CD4-positive, alpha-beta T cell (primary cell): ENCODE measurements at regions not wholly inside any gene's neighbourhood (a gene's known extent, or its start where the extent isn't known, plus 50 kb on each side); places are given as distances from the start of the nearest gene placed in this dataset.
"Not testable (repeated sequence)": the region's sequence is repeated elsewhere in the genome, so short reads cannot be mapped to it uniquely, and the experiment has no call there.

Experiments used
- ATAC-seq: fragments of 200-7000 bp; cut with Tn5 transposase; one replicate; pipeline ENCODE4 v1.10.0; 2022; ENCODE audit warnings: mild to moderate bottlenecking; ENCODE audit not compliant: poor library complexity
- CTCF ChIA-PET: fragments of 350-600 bp; sonication (Branson Sonifier 250); formaldehyde crosslinking; loops from one replicate; lab custom pipeline; 2021; ENCODE audit warnings: antibody characterized with exemption, inconsistent platforms; lab: Charles Lee
- POLR2A ChIA-PET: fragments of 350-600 bp; sonication (Branson Sonifier 250); formaldehyde crosslinking; loops from one replicate; lab custom pipeline; 2021; ENCODE audit warnings: antibody characterized with exemption, inconsistent platforms; lab: Charles Lee
- DNase-seq, 14 experiments: peaks; one replicate each; pipeline ENCODE4 v3.0.0-alpha.2; 2013 to 2020; ENCODE audit warnings: mixed read lengths in 2 of 14
- H3K27ac ChIP-seq, 2 donors: one replicate each; pipeline versions ENCODE4 v1.5.1 to v1.7.0; 2013; ENCODE audit warnings: low read length in 2 of 2, low read depth in 1 of 2, mild to moderate bottlenecking in 1 of 2
- H3K27me3 ChIP-seq, 2 experiments: 1 replicate in 1 of 2; 2 replicates in 1 of 2; pipeline versions ENCODE4 v1.6.1 to v1.7.0; 2013; ENCODE audit warnings: low read length in 2 of 2, control low read depth in 1 of 2, mild to moderate bottlenecking in 1 of 2, moderate library complexity in 1 of 2; ENCODE audit not compliant: insufficient read depth in 2 of 2, control insufficient read depth in 1 of 2
- H3K36me3 ChIP-seq: one replicate; pipeline ENCODE4 v1.6.1; 2013; ENCODE audit warnings: low read length, control low read depth; ENCODE audit not compliant: insufficient read depth
- H3K4me1 ChIP-seq: one replicate; pipeline ENCODE4 v1.6.1; 2013; ENCODE audit warnings: low read length, control low read depth; ENCODE audit not compliant: insufficient read depth
- H3K4me3 ChIP-seq: one replicate; pipeline ENCODE4 v1.5.1; 2013; ENCODE audit warnings: mild to moderate bottlenecking, low read length, moderate library complexity
- H3K9me3 ChIP-seq, 2 experiments: 1 replicate in 1 of 2; 2 replicates in 1 of 2; pipeline versions ENCODE4 v1.6.1 to v1.7.0; 2013; ENCODE audit warnings: low read length in 2 of 2, mild to moderate bottlenecking in 2 of 2, control low read depth in 1 of 2, moderate library complexity in 1 of 2; ENCODE audit not compliant: control insufficient read depth in 1 of 2, insufficient read depth in 1 of 2
- H3K27ac Mint-ChIP-seq: one replicate; pipeline ENCODE4 v1.8.0; 2020; ENCODE audit warnings: mixed read lengths
- H3K27me3 Mint-ChIP-seq: one replicate; pipeline ENCODE4 v1.8.0; 2021; ENCODE audit warnings: mixed read lengths
- H3K36me3 Mint-ChIP-seq: one replicate; pipeline ENCODE4 v1.8.0; 2021; ENCODE audit warnings: low read depth, mixed read lengths
- H3K4me1 Mint-ChIP-seq: one replicate; pipeline ENCODE4 v1.8.0; 2021; ENCODE audit warnings: low read depth, mixed read lengths
- H3K4me3 Mint-ChIP-seq: one replicate; pipeline ENCODE4 v1.8.0; 2020; ENCODE audit warnings: mild to moderate bottlenecking, mixed read lengths
- H3K9me3 Mint-ChIP-seq: one replicate; pipeline ENCODE4 v1.8.0; 2020; ENCODE audit warnings: mixed read lengths
- intact Hi-C, 2 experiments: fragments of 100-400 bp; cut with DNase I in 1 of 2; cut with micrococcal nuclease in 1 of 2; formaldehyde crosslinking; loops; one replicate each; pipeline versions ENCODE4 v1.15.1 to v1.9.0; 2023 to 2025; cut with DNase I, micrococcal nuclease
- TF ChIP-seq, protein P1 (sequence below): fragments of 200-600 bp; IDR thresholded peaks from one replicate; pipeline ENCODE4 v1.8.0; 2022; ENCODE audit warnings: antibody characterized with exemption, mild to moderate bottlenecking

DNA sequence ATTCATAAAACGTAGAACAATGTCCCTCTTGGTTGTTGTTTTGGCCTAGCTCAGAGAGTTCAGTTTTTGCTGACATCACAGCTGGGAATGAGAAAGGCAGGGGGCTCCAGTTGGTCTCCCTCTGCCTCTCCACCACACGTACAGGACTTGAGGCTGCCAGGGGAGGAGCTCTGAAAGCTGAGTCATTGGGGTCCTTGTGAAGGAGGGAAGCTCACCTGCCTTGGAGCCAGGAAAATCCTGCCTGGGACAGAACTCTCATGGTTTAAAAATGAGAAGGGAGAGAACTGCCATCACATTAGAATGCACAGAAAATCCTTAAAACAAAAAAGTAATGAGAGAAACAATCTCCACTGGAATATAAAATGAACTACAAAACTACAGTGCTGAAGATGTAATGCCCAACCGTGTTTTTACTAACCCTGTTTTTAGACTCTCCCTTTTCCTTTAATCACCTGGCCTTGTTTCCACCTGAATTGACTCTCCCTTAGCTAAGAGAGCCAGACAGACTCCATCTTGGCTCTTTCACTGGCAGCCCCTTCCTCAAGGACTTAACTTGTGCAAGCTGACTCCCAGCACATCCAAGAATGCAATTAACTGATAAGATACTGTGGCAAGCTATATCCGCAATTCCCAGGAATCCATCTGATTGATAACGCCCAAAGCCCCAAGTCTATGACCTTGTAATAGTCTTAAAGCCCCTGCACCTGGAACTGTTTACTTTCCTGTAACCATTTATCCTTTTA, 58.6 kb upstream of the TARP start:
- H3K4me1 ChIP-seq, result peaks cover 30% of the 10 kb centered on the region
- H3K9me3 ChIP-seq, H3K27ac ChIP-seq, H3K27me3 Mint-ChIP-seq, DNase-seq, H3K27me3 ChIP-seq, H3K27ac Mint-ChIP-seq, H3K9me3 Mint-ChIP-seq, ATAC-seq, H3K4me3 ChIP-seq, H3K4me3 Mint-ChIP-seq, H3K36me3 Mint-ChIP-seq, POLR2A ChIA-PET, intact Hi-C loops, H3K36me3 ChIP-seq: not testable (repeated sequence)
- peaks cover 49% of the 10 kb centered on the region for H3K4me1 Mint-ChIP-seq
- CTCF ChIA-PET, result interaction anchor here (1.5 to 2.1 kb wide), 2 partner anchors 14 to 116 kb away, joined by 3 to 6 read pairs; no protein-coding TSS in a partner anchor

DNA sequence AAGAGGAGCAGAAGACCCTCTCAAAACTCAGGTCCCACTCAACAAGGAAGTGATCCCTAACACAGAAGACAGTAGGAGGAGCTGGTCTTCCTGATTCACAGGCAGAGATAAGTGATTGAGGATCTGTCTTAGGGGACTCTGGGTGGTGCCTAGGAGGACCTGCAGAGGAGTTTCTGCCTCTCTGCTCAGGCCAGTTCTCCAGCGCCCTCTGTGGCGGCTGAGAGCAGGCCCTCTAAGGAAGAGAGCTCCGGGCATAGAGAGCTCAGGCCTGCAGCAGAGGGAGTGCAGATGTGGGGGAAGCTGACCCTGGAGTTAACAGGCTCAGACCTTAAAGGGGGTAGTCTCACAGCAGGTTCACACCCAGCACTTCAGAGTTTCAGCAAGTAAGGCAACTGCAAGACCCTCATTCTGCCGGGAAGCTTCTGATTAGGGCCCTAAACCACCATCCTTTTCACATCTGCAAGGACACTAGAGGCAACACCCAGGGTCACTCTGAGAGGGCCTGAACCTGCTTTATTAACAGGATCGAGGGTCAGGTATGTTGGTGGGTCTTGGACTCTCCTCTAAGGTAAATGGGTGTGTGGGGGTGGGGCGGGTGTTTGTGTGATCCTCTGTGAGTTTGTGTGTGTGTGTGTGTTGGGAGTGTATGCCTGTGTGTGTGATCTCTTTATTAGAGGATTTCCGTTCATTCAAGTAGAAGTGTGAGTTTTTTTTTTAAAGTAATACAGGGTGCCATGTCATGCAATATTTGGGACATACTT, 57.6 kb upstream of the TARP start:
- ChIA-PET CTCF (interaction anchor here (0.6 to 3.7 kb wide), 8 partner anchors 10 to 115 kb away, joined by 3 to 15 read pairs (median 3); no protein-coding TSS in a partner anchor), POLR2A (no interaction called here)
- TF ChIP-seq, protein P1, sequence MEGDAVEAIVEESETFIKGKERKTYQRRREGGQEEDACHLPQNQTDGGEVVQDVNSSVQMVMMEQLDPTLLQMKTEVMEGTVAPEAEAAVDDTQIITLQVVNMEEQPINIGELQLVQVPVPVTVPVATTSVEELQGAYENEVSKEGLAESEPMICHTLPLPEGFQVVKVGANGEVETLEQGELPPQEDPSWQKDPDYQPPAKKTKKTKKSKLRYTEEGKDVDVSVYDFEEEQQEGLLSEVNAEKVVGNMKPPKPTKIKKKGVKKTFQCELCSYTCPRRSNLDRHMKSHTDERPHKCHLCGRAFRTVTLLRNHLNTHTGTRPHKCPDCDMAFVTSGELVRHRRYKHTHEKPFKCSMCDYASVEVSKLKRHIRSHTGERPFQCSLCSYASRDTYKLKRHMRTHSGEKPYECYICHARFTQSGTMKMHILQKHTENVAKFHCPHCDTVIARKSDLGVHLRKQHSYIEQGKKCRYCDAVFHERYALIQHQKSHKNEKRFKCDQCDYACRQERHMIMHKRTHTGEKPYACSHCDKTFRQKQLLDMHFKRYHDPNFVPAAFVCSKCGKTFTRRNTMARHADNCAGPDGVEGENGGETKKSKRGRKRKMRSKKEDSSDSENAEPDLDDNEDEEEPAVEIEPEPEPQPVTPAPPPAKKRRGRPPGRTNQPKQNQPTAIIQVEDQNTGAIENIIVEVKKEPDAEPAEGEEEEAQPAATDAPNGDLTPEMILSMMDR, result no peak
- H3K27me3 Mint-ChIP-seq, result no peaks in the 10 kb centered on the region
- intact Hi-C loops, result no loop called here
- peak overlapping the region; percentile 45 for H3K4me3 Mint-ChIP-seq
- no peaks in the 10 kb centered on the region for H3K9me3 Mint-ChIP-seq
- H3K36me3 Mint-ChIP-seq, result no peaks in the 10 kb centered on the region
- ATAC-seq (no peak), DNase-seq (peak in 3 of 14 experiments; percentile 53 to 59 (median 56))
- peaks cover 44% of the 10 kb centered on the region for H3K4me1 Mint-ChIP-seq
- H3K27me3 ChIP-seq, result no peaks in the 10 kb centered on the region
- H3K27ac ChIP-seq, result peak overlapping the region in 1 of 2 donors; percentile 15
- no peaks in the 10 kb centered on the region for H3K36me3 ChIP-seq
- H3K4me1 ChIP-seq, result peaks cover 29% of the 10 kb centered on the region
- peak overlapping the region; percentile 53 for H3K27ac Mint-ChIP-seq
- H3K4me3 ChIP-seq, result no peak overlapping the region
- H3K9me3 ChIP-seq, result no peaks in the 10 kb centered on the region

DNA sequence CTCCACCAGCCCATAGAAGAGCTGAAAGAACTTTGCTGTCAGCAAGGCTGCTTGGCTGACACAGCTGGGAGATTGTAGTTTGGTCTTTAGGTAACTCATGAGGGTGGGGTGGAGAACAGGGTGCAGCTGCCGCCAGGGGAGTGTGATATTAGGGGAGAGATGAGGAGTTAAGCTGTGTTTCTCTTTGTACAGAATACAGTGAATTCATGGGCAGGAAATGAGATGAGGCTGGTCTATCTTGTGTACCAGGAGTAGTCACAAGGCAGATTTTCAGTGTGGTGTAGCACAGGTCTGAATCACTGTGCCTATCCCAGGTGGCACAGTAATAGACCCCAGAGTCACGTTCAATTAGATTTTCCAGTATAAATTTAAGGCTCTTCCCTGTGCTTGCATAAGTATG, 56.6 kb upstream of the TARP start:
- H3K27me3 ChIP-seq, result no peaks in the 10 kb centered on the region
- no peaks in the 10 kb centered on the region for H3K36me3 Mint-ChIP-seq
- H3K36me3 ChIP-seq, result no peaks in the 10 kb centered on the region
- no peak overlapping the region for H3K4me3 Mint-ChIP-seq
- CTCF ChIA-PET, result interaction anchor here (1.0 to 3.7 kb wide), 3 partner anchors 9 to 112 kb away, joined by 3 to 15 read pairs (median 3); no protein-coding TSS in a partner anchor
- ATAC-seq (peak; percentile 75), DNase-seq (peak in 1 of 14 experiments; percentile 36)
- peak overlapping the region; percentile 53 for H3K27ac Mint-ChIP-seq
- TF ChIP-seq, protein P1, result no peak
- POLR2A ChIA-PET, result no interaction called here
- H3K27ac ChIP-seq, result no peak overlapping the region
- intact Hi-C loops, result no loop called here
- H3K4me1 Mint-ChIP-seq, result peaks cover 34% of the 10 kb centered on the region
- H3K9me3 Mint-ChIP-seq, result no peaks in the 10 kb centered on the region
- no peak overlapping the region for H3K4me3 ChIP-seq
- H3K27me3 Mint-ChIP-seq, result no peaks in the 10 kb centered on the region
- no peaks in the 10 kb centered on the region for H3K9me3 ChIP-seq
- H3K4me1 ChIP-seq, result peaks cover 20% of the 10 kb centered on the region
